GM21786 (cell line): ENCODE measurements at regions not wholly inside any gene's neighbourhood (a gene's known extent, or its start where the extent isn't known, plus 50 kb on each side); places are given as distances from the start of the nearest gene placed in this dataset.

ENCODE experiments used
- ATAC-seq: cut with Tn5 transposase; IDR thresholded peaks from one replicate; pipeline ENCODE4 v1.9.1; 2021; ENCODE audit not compliant: unreplicated experiment

GRCh38 chr6:109918227-109918626 is 59.9 kb upstream of the GPR6 start:
- ATAC-seq = no peak

GRCh38 chr6:109920911-109921310 is 57.2 kb upstream of the GPR6 start:
- ATAC-seq = no peak

DNA sequence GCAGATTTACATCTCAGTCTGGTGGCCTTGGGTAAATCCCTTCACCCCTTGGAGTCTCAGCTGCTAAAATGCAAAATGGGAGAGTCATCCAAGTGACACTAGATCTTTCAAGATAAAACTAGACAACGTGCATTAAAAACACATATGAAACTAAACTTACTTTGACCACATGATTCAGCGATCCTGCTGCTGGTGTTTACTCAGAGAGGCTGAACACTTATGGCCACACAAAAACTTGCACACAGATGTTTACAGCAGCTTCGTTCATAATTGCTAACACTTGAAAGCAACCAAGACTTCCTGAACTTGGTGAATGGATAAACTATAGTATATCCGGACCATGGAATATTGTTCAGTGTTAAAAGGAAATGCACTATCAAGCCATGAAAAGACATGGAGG is 55.3 kb upstream of the GPR6 start:
- no peak for ATAC-seq

DNA sequence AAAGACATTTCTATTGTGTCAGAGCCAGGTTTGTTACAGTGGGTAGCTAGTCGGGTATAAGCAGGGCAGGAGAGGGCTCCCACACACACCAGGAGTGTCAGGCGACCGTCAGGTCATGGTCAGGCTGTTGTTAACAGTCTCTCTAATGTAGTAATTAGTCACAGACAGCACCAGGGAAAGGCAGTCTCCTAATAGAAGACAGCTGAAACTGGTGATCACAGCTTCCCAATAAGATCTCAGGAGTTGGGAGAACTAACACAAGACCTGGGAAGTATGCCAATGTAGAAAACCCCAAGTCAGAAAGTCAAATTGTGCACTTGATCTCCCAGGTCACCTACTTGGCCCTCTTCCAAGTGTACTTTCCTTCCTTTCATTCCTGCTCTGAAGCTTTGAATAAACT is 53.0 kb upstream of the GPR6 start:
- no peak for ATAC-seq

DNA sequence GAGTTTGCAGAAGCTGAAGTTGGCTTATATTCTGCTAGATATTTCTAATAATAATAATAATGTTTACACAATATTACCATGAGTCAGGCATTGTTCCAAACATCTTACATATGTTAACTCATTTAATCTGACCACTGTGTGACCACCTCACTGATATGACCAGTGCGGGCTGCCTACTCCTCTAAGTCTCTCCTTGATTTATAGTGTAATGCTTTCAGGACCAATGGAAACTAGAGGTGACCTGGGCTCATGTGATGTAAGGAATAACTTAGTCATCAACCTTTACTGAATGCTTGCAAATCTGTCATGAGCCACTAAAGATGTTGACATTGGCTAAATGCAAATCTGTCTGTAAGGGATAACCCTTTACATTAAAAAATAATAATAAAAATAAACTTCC is 51.1 kb upstream of the GPR6 start:
- no peak for ATAC-seq
